OCI-LY1 (cell line): ENCODE measurements at regions not wholly inside any gene's neighbourhood (a gene's known extent, or its start where the extent isn't known, plus 50 kb on each side); places are given as distances from the start of the nearest gene placed in this dataset.

Experiments used
- CTCF ChIP-seq: fragments of 200-600 bp; sonication (generic), shearing (Covaris generic); IDR thresholded peaks from 2 replicates; pipeline ENCODE4 v1.5.1; 2017; ENCODE audit warnings: mild to moderate bottlenecking, antibody characterized with exemption, low read length, moderate library complexity, mixed read lengths
- EZH2 ChIP-seq: fragments of 200-600 bp; sonication (generic), shearing (Covaris generic); IDR thresholded peaks from 2 replicates; pipeline ENCODE4 v1.8.0; 2017; ENCODE audit warnings: borderline replicate concordance, mixed run types, mild to moderate bottlenecking, antibody characterized with exemption, low read length, moderate library complexity, mixed read lengths

- TF ChIP-seq CTCF (no peak), EZH2 (no peak)
Observed at GRCh38 chr7:130995252-130996081, 261.5 kb upstream of the KLF14 start.
